ENCODE measurements at regions not wholly inside any gene's neighbourhood (a gene's known extent, or its start where the extent isn't known, plus 50 kb on each side); places are given as distances from the start of the nearest gene placed in this dataset.
"Not testable (repeated sequence)": the region's sequence is repeated elsewhere in the genome, so short reads cannot be mapped to it uniquely, and the experiment has no call there.

DNA sequence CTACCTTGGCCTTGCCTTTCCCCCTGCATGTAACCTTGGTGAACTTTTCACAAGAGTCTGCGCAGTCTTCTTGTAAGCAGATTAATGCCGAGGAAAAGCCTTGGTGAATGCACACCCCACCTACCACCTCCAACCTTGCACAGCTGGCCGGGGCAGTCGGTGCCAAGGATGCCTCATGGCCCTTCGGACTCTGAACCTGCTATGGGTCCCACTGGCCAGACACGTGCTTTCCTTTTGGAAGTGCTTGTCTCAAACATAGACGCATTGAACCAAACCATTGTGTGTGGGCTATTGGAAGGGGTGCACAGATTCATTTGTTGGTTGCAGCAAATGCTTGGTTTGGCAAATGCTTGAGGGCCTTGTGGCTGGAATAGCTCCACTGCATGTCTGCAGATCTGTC, 109.0 kb upstream of the PLGLB2 start:
- not testable (repeated sequence) for DNase-seq (ENCODE audit: low read depth in 2 of 2)

- not testable (repeated sequence) for DNase-seq (ENCODE audit: low read depth in 2 of 2)
Observed at GRCh38 chr2:87639801-87640440, 108.0 kb upstream of the PLGLB2 start.

DNA sequence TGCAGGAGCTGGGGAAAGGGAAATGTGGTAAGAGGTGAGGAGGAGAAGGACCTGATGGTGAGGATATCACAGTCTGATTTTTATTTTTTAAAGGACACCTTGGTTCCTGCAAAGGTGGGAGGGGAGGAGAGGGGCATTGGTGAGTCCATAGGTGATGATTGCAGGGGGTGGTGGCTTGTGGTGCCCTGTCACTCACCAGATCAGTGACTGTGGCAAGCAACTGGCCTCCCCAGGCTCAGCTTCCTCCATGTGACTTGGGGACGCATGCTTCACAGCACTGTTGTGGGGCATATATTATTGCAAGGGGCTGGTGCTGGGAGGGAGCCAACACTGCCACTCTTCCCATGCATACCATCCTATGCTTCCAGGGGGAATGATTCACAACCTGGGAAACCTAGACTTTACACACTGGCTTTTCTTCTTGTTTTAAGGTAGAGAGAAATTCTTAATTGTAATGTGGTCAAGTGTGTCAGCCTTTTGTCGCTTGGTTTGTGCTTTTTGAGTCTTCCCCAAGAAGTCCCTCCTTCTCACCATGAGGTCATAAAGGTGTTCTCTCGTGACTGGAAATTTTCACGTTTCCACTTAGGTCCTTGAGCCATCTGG, 106.8 kb upstream of the PLGLB2 start:
- not testable (repeated sequence) for DNase-seq (ENCODE audit: low read depth in 2 of 2)

GRCh38 chr2:87643165-87643564, 104.7 kb upstream of the PLGLB2 start:
- not testable (repeated sequence) for DNase-seq (ENCODE audit: low read depth in 2 of 2)

DNA sequence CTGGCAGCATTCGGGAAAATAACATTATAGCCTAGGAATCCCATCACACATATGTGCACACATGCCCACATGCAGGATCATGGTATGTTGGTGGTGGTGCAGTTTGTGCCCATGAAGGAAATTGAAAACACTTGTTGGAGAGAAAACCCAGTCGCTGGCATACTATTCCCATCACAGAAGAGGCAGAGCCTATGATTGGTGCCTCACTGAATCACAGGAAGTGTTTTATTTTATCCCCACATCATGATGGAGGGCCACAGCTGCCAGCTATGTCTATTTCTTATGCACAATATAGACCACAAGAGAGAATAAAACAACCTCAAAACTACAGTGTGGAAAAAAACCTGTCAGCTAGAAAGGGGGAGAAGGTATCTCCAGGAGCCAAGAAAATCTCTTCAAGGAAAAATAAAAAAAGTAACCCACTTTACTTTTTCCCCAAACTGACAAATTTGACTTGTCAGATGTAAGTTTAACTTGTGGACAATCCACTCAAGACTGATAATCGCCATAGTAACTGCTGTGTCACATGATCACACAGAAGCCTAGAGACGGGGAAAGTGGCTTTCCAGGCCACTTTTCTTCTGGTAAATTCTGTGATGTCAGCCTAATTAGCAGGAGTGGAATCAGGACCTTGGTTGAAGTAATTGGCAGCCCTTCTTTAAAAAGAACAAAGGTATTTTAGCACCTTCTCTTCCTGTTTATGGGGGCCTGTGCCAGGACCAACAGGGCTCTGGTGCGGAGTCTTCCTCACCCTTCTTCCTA, 100.0 kb upstream of the PLGLB2 start:
- not testable (repeated sequence) for DNase-seq (ENCODE audit: low read depth in 2 of 2)

DNA sequence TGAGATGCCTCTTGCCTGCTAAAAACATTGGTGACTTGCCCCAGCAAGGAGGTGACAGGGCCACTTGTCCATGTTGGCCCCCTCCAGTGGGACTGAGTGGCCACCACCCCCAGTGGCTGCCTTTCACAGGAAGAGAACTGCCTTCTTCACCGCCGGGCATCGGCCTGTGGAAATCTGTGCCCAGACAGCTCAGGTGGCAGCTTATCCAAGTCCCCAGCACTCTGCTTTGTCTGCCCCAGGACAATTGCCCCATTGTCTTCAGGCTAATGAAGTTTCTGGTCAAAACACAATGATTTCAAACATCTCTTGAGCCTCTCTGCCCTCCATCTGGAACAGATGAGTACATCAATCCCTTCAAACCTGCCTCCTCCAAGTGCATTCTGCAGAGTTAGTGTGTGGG, 99.1 kb upstream of the PLGLB2 start:
- DNase-seq (ENCODE audit: low read depth in 2 of 2): not testable (repeated sequence)

- DNase-seq (ENCODE audit: low read depth in 2 of 2): not testable (repeated sequence)
Observed at GRCh38 chr2:87649871-87650270, 98.0 kb upstream of the PLGLB2 start.

GRCh38 chr2:87650837-87651236, 97.0 kb upstream of the PLGLB2 start:
- not testable (repeated sequence) for DNase-seq (ENCODE audit: low read depth in 2 of 2)

DNA sequence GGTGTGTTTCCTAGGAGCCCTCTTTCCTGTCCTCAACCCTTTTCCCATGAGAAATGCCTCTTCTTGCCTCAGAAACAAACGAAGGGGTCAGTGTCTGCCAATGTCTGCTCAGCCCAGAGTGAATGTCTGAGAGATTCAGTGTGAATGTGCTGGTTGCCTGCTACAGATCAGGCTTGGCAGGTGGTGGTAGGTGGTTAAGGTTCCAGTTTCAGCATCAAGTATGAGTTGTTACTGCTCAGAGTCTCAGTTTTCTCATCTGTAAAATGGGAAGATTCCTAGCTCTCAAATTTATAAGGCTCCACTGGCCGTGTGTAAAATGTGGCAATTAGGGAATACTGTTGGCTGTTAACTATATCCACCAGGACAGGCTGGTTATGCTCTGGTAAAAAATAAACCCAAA, 96.3 kb upstream of the PLGLB2 start:
- not testable (repeated sequence) for DNase-seq (ENCODE audit: low read depth in 2 of 2)

DNA sequence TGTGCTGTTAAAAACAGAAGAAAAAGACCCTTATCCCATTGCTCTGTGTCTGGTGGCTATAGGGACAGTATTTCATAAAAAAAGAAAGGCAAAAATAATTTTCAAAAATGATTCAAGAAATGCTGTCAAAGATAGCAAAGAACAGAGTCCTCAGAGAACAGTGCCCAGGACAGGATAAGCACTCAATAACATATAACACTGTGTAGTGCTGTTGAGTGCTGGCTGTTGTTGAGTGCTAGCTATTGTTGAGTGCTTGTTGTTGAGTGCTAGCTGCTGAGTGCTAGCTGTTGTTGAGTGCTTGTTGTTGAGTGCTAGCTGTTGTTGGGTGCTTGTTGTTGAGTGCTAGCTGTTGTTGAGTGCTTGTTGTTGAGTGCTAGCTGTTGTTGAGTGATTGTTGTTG, 94.5 kb upstream of the PLGLB2 start:
- not testable (repeated sequence) for DNase-seq (ENCODE audit: low read depth in 2 of 2)

DNA sequence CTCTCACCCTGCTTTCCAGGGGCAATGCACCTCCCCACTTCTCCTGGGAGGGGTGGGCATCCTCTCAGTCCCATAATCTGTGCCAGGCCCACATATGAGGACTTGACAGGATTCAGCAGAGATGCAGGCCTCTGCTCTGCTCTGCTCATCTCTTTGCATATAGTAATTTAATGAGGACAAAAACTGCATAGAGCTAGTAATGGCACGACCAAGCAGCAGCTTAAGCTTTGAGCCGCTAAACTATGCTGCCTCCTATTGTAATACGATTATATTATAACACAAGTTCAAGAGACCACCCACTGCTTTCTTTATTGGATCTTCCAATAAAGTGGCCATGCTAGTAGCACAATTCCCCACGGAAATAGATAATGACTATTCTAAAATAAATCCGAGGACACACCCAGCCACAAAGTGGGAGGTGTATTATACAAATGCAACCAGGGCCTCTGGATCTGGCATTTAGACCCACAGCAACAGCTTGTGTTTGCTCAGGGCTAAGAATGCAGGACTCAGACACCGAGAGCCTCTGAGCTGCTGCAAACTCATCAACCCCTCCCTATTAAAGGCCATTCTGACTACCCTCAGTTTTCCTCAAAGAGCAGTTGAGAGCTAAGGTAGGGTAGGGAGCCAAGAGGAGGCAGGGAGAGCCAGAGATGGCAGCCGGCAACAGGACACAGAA, 93.6 kb upstream of the PLGLB2 start:
- not testable (repeated sequence) for DNase-seq (ENCODE audit: low read depth in 2 of 2)

DNA sequence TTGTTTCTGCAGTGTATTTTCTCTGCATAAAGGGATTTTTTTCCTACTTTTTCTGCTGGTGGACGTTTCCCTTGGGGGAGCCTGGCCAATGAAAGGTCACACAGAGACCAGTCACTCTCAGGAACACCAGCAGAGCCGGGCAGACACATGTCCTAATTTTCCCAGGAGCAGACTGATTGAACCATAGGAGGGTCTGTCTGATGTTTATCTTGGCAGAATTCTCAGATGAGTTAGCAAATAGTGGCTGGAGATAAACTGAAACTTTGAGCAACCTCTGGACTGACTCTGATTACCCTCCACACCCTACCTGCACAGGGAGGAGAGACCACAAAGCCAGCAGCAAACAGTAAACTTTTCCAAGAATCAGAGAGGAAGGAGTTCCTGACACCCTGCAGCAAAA, 90.0 kb upstream of the PLGLB2 start:
- not testable (repeated sequence) for DNase-seq (ENCODE audit: low read depth in 2 of 2)

GRCh38 chr2:87658357-87658756, 89.5 kb upstream of the PLGLB2 start:
- DNase-seq (ENCODE audit: low read depth in 2 of 2): not testable (repeated sequence)

DNA sequence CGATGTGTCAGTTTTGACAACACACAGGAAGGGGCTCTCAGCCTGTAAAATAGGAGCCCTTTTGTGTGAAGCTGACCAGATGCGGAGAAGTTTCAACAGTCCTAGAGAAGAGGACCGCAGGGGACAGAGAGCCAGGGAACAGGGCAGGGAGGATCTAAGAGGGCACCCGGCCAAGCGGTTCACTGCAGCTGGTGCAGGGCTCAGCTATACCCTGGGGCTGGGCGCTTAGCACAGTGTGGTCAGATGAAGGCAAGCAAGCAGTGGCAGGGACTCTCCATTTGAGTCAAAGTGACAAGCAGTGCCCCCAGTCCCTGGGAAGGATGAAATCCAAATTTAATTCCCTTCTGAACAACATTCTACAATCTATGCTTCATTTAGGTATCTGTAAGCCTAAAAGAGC, 88.9 kb upstream of the PLGLB2 start:
- DNase-seq (ENCODE audit: low read depth in 2 of 2): not testable (repeated sequence)

- not testable (repeated sequence) for DNase-seq (ENCODE audit: low read depth in 2 of 2)
Observed at GRCh38 chr2:87660164-87660563, 87.7 kb upstream of the PLGLB2 start.

DNA sequence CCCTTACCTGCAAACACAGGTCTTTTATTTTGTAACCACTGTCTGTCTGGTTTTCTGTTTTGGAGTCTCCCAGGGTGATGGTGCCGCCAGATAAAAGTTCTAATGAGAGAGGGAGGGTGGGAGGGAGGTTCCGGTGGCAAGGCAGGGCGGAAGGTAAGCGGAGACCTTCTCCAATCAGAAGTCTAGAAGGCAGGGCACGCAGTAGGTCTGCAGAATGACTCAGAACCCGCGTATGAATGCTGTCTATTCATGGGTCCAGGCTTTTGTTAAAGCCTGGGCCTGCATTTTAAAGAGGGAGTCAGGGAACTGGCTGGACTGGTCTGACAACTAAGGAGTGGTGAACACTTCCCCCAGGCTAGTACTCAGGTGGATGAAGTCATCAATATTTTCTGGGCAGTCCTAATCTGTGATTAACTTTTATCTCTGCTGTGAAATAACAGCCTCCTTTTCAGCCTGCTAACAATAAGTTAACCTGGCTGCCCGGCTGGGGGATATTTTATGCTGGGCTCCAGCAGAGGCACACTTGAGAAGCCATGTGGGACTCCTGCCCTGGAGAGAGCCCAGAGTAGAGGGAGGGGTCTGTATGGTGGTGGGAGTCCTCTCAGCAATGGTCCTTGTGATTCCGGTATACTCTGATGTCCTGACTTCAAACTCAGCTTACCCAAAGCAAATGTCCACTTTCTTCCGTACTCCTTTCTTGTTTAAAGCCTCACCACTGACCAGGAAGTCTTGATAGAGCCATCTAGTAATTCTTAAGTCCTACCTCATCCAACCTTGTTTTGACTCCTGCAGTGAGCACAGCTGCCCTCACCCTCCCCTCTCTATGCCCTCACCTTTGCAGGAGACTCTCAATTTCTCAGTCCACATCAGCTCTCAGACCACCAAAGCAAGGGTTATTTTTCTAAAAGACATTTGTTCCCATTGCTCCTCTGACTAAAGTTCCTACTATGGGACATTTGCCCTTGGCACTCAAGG, 85.3 kb upstream of the PLGLB2 start:
- not testable (repeated sequence) for DNase-seq (ENCODE audit: low read depth in 2 of 2)

DNA sequence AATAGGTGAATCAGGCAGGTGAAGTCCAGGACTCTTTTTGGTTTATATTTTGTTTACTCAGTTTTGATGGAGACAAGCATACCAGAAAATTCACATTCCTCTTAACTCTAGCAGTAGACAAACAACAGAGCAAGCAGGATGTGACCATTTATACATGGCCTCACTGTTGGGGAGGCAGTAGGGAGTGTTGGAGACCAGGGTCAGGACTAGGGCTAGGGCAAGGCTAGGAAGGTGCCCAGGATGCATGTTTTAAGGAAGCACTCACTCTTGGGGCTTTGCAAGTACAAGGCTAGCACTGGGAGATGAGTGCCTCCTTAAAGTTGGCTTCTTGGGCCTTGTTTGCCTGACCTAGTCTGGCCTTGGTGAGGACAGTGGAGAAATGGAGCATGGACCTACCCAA, 84.5 kb upstream of the PLGLB2 start:
- DNase-seq (ENCODE audit: low read depth in 2 of 2): not testable (repeated sequence)

- DNase-seq (ENCODE audit: low read depth in 2 of 2): not testable (repeated sequence)
Observed at GRCh38 chr2:87667027-87667426, 80.9 kb upstream of the PLGLB2 start.

- not testable (repeated sequence) for DNase-seq (ENCODE audit: low read depth in 2 of 2)
Observed at GRCh38 chr2:87668361-87668760, 79.5 kb upstream of the PLGLB2 start.

DNA sequence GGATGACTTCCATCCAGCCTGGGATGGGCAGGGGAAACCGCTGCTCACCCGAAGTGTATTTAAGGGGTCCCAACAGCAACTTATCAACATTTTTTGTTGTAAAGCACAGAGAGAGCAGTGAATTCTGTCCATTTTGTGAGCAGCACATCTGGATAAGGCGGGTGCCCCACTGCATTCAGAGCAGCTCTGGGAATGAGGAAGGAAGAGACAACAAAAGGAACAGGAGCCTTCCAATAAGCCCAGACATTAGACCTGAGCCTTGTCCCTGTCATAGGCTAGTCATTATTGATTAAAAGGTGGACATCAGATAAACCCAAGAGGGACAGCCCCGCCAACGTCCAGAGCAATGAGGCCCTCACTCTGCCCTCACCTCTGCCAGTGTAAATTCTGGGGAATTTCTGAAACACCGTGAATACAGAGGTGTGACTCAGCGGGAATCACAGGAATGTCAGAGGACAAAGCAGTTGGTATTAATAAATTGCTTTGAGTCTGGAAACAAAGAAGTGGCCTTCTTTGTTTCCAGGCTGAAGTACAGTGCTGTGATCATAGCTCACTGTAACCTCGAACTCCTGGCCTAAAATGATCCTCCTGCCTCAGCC, 78.2 kb upstream of the PLGLB2 start:
- not testable (repeated sequence) for DNase-seq (ENCODE audit: low read depth in 2 of 2)

DNA sequence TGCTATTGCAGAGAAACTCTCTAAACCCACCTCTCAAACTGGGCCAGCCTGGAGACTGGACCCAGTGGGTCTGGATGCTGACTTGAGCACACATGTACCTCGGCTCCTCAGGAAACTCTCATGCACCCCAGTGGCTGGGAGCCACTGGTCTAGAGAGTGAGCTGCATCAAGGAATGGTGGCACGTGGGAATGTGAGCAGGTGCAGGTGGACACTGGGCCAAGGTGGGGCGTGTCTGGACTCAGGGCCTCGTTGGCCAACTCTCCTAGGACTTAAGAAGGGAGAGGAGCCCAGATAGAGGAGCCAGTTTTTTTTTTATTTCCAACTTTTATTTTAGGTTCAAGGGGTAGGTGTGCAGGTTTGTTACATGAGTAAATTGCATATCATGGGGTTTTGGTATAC, 75.5 kb upstream of the PLGLB2 start:
- DNase-seq (ENCODE audit: low read depth in 2 of 2): not testable (repeated sequence)
